Neural cell (in vitro differentiated cells): ENCODE measurements at regions not wholly inside any gene's neighbourhood (a gene's known extent, or its start where the extent isn't known, plus 50 kb on each side); places are given as distances from the start of the nearest gene placed in this dataset.
"Not testable (repeated sequence)": the region's sequence is repeated elsewhere in the genome, so short reads cannot be mapped to it uniquely, and the experiment has no call there.

Source experiments
- EP300 ChIP-seq: fragments of 450-650 bp; conservative IDR thresholded peaks from 2 replicates; pipeline ENCODE4 v1.6.1; 2014; ENCODE audit warnings: antibody characterized with exemption, mild to moderate bottlenecking, moderate library complexity; ENCODE audit not compliant: poor library complexity, severe bottlenecking
- EZH2 ChIP-seq: fragments of 200-600, 300-800 bp; shearing (Covaris generic), sonication (generic); IDR thresholded peaks from 2 replicates; pipeline ENCODE4 v1.6.1; 2014; ENCODE audit warnings: antibody characterized with exemption, low read length, borderline replicate concordance, mild to moderate bottlenecking; ENCODE audit not compliant: insufficient read depth, poor library complexity, severe bottlenecking
- POLR2AphosphoS5 ChIP-seq: IDR thresholded peaks from 2 replicates; pipeline ENCODE4 v1.6.1; 2012
- RAD21 ChIP-seq: fragments of 450-650 bp; conservative IDR thresholded peaks from 2 replicates; pipeline ENCODE4 v1.6.1; 2014; ENCODE audit warnings: antibody characterized with exemption, mild to moderate bottlenecking, moderate library complexity
- TAF1 ChIP-seq: IDR thresholded peaks from 2 replicates; pipeline ENCODE4 v1.6.1; 2012; ENCODE audit warnings: low read depth
- TF ChIP-seq, protein P1 (sequence below): fragments of 450-650 bp; IDR thresholded peaks from 2 replicates; pipeline ENCODE4 v1.5.1; 2014; ENCODE audit warnings: antibody characterized with exemption, mild to moderate bottlenecking, moderate library complexity; ENCODE audit not compliant: poor library complexity, severe bottlenecking

- TF ChIP-seq EZH2, RAD21, TAF1, EP300, POLR2AphosphoS5: not testable (repeated sequence)
- TF ChIP-seq, protein P1, sequence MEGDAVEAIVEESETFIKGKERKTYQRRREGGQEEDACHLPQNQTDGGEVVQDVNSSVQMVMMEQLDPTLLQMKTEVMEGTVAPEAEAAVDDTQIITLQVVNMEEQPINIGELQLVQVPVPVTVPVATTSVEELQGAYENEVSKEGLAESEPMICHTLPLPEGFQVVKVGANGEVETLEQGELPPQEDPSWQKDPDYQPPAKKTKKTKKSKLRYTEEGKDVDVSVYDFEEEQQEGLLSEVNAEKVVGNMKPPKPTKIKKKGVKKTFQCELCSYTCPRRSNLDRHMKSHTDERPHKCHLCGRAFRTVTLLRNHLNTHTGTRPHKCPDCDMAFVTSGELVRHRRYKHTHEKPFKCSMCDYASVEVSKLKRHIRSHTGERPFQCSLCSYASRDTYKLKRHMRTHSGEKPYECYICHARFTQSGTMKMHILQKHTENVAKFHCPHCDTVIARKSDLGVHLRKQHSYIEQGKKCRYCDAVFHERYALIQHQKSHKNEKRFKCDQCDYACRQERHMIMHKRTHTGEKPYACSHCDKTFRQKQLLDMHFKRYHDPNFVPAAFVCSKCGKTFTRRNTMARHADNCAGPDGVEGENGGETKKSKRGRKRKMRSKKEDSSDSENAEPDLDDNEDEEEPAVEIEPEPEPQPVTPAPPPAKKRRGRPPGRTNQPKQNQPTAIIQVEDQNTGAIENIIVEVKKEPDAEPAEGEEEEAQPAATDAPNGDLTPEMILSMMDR: not testable (repeated sequence)
Measured at GRCh38 chr6:115859577-115859976, 201.1 kb downstream of the FRK start.
